ENCODE measurements at regions not wholly inside any gene's neighbourhood (a gene's known extent, or its start where the extent isn't known, plus 50 kb on each side); places are given as distances from the start of the nearest gene placed in this dataset.

GRCh38 chr12:24639641-24640040 is 309.3 kb downstream of the BCAT1 start:
- Histone ChIP-seq H3K4me1 (ENCODE audit: insufficient read depth, low read length) (no peaks in the 10 kb centered on the region), H3K4me3 (ENCODE audit: insufficient read depth, low read length) (no peak overlapping the region), H4K20me1 (ENCODE audit: insufficient read depth, low read length) (no peaks in the 10 kb centered on the region), H3K4me2 (ENCODE audit: insufficient read depth, low read length) (no peak overlapping the region), H3K27me3 (ENCODE audit: insufficient read depth, low read length) (no peaks in the 10 kb centered on the region), H3K36me3 (ENCODE audit: insufficient read depth, low read length) (no peaks in the 10 kb centered on the region), H3K9me3 (ENCODE audit: low read depth, low read length) (no peaks in the 10 kb centered on the region), H3K27ac (ENCODE audit: low read depth, low read length) (no peak overlapping the region), H2AFZ (ENCODE audit: low read length) (no peak overlapping the region), H3K79me2 (ENCODE audit: insufficient read depth, low read length) (no peaks in the 10 kb centered on the region)
- no peak for TF ChIP-seq CTCF (IDR thresholded peaks at IDR 0.05; ENCODE audit: extremely low read depth, low read depth, low read length)
- no peak for DNase-seq (ENCODE audit: insufficient read length, low spot score, missing footprints)

GRCh38 chr12:24632466-24632865 is 316.4 kb downstream of the BCAT1 start:
- no peaks in the 10 kb centered on the region for H3K4me1 ChIP-seq (ENCODE audit: insufficient read depth, low read length)
- H3K27me3 ChIP-seq (ENCODE audit: insufficient read depth, low read length), result no peaks in the 10 kb centered on the region
- no peak overlapping the region for H2AFZ ChIP-seq (ENCODE audit: low read length)
- no peak overlapping the region for H3K4me3 ChIP-seq (ENCODE audit: insufficient read depth, low read length)
- H3K27ac ChIP-seq (ENCODE audit: low read depth, low read length), result no peak overlapping the region
- no peaks in the 10 kb centered on the region for H4K20me1 ChIP-seq (ENCODE audit: insufficient read depth, low read length)
- H3K79me2 ChIP-seq (ENCODE audit: insufficient read depth, low read length), result no peaks in the 10 kb centered on the region
- no peak overlapping the region for H3K4me2 ChIP-seq (ENCODE audit: insufficient read depth, low read length)
- H3K9me3 ChIP-seq (ENCODE audit: low read depth, low read length), result no peaks in the 10 kb centered on the region
- no peak for TF ChIP-seq CTCF (IDR thresholded peaks at IDR 0.05; ENCODE audit: extremely low read depth, low read depth, low read length)
- no peak for DNase-seq (ENCODE audit: insufficient read length, low spot score, missing footprints)
- H3K36me3 ChIP-seq (ENCODE audit: insufficient read depth, low read length), result no peaks in the 10 kb centered on the region

GRCh38 chr12:24631676-24632426 is 317.1 kb downstream of the BCAT1 start:
- Histone ChIP-seq H3K79me2 (ENCODE audit: insufficient read depth, low read length) (no peaks in the 10 kb centered on the region), H3K4me1 (ENCODE audit: insufficient read depth, low read length) (no peaks in the 10 kb centered on the region), H3K4me3 (ENCODE audit: insufficient read depth, low read length) (no peak overlapping the region), H3K27ac (ENCODE audit: low read depth, low read length) (no peak overlapping the region), H3K27me3 (ENCODE audit: insufficient read depth, low read length) (no peaks in the 10 kb centered on the region), H3K9me3 (ENCODE audit: low read depth, low read length) (no peaks in the 10 kb centered on the region), H3K4me2 (ENCODE audit: insufficient read depth, low read length) (no peak overlapping the region), H3K36me3 (ENCODE audit: insufficient read depth, low read length) (no peaks in the 10 kb centered on the region), H2AFZ (ENCODE audit: low read length) (no peak overlapping the region), H4K20me1 (ENCODE audit: insufficient read depth, low read length) (no peaks in the 10 kb centered on the region)
- TF ChIP-seq CTCF (IDR thresholded peaks at IDR 0.05; ENCODE audit: extremely low read depth, low read depth, low read length), result no peak
- DNase-seq (ENCODE audit: insufficient read length, low spot score, missing footprints), result no peak

- H3K9me3 ChIP-seq (ENCODE audit: low read depth, low read length), result no peaks in the 10 kb centered on the region
- DNase-seq (ENCODE audit: insufficient read length, low spot score, missing footprints), result no peak
- no peak overlapping the region for H3K4me2 ChIP-seq (ENCODE audit: insufficient read depth, low read length)
- no peaks in the 10 kb centered on the region for H3K36me3 ChIP-seq (ENCODE audit: insufficient read depth, low read length)
- TF ChIP-seq CTCF (IDR thresholded peaks at IDR 0.05; ENCODE audit: extremely low read depth, low read depth, low read length), result no peak
- H3K79me2 ChIP-seq (ENCODE audit: insufficient read depth, low read length), result no peaks in the 10 kb centered on the region
- no peaks in the 10 kb centered on the region for H3K27me3 ChIP-seq (ENCODE audit: insufficient read depth, low read length)
- H3K4me3 ChIP-seq (ENCODE audit: insufficient read depth, low read length), result no peak overlapping the region
- H2AFZ ChIP-seq (ENCODE audit: low read length), result no peak overlapping the region
- H4K20me1 ChIP-seq (ENCODE audit: insufficient read depth, low read length), result no peaks in the 10 kb centered on the region
- H3K27ac ChIP-seq (ENCODE audit: low read depth, low read length), result no peak overlapping the region
- H3K4me1 ChIP-seq (ENCODE audit: insufficient read depth, low read length), result no peaks in the 10 kb centered on the region
These were observed 318.0 kb downstream of the BCAT1 start for GRCh38 chr12:24630856-24631255.
